ENCODE measurements at regions not wholly inside any gene's neighbourhood (a gene's known extent, or its start where the extent isn't known, plus 50 kb on each side); places are given as distances from the start of the nearest gene placed in this dataset.

DNA sequence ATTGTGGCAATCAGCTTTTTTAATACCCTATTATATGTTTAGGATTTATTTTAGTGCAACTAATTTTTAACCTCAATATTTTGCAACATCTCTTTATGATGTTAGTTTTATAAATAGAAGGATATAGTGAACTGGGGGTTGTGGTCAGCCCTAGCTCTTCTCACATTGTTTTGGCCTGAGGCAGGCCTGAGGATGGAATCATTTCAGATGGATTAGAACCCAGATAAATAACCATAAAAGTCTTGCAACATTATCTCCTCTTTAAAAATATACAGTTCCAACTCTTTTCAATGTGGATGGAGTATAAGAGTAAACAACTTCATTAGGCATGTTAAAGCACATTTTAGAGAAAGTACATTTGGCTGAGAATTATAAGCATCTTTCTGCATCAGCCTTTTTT, 522.7 kb downstream of the NR2F1-AS1 start:
- TF ChIP-seq, protein P1, sequence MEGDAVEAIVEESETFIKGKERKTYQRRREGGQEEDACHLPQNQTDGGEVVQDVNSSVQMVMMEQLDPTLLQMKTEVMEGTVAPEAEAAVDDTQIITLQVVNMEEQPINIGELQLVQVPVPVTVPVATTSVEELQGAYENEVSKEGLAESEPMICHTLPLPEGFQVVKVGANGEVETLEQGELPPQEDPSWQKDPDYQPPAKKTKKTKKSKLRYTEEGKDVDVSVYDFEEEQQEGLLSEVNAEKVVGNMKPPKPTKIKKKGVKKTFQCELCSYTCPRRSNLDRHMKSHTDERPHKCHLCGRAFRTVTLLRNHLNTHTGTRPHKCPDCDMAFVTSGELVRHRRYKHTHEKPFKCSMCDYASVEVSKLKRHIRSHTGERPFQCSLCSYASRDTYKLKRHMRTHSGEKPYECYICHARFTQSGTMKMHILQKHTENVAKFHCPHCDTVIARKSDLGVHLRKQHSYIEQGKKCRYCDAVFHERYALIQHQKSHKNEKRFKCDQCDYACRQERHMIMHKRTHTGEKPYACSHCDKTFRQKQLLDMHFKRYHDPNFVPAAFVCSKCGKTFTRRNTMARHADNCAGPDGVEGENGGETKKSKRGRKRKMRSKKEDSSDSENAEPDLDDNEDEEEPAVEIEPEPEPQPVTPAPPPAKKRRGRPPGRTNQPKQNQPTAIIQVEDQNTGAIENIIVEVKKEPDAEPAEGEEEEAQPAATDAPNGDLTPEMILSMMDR (conservative IDR thresholded peaks at IDR 0.05; ENCODE audit: low read length) = no peak
- TF ChIP-seq EZH2phosphoT487 (IDR thresholded peaks at IDR 0.05; ENCODE audit: borderline replicate concordance) = no peak

Data from Loucy (cell line).